ENCODE measurements at regions not wholly inside any gene's neighbourhood (a gene's known extent, or its start where the extent isn't known, plus 50 kb on each side); places are given as distances from the start of the nearest gene placed in this dataset.

DNA sequence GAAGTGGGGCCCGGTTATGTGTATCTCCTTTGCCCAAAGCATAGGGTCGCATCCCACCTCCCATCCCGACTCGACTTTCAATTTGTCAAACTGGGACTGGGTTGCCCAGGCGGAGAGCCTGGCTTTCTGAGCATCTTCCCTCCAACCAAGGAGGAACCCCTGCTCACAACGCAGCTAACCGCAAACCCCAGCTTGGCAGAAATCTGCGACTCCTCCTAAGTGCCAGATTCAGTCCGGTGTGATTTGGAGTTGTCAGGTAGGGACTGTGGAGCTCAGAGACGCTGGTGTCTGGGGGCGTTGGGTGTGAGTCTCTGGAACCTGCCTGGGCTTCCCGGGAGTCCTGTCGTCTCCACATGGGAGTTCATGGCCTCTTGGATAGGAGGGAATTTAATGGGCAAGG lies 1126.7 kb downstream of the AACS start:
- WGBS, 2 experiments (ENCODE audit: low coverage in 1 of 2, low lambda C conversion rate in 2 of 2, missing lambda C conversion rate in 2 of 2): 53 to 56% methylated on average over 13 of the region's 13 CpGs
- in situ Hi-C loops (cut with MboI): no loop called here

DNA sequence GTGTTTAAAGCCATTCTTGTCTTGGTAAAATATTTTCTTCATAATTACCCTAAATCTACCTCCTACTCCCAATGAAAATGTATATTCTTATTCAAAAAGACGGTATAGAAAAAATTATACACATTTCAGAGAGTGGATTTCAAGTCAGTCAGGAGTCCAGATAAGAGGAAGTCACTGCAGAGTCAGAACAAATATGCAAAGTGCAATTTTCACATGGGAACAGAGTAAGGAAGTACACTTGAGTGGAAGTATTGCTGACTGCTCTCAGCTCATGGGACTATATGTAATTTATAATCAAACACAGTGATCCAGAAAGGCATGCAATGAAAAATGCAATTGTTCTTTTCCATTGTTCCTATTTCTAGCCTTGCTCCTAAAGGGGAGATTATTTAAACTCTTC lies 1128.0 kb downstream of the AACS start:
- no peaks in the 10 kb centered on the region for H3K9me3 ChIP-seq (ENCODE audit: low read depth)
- no peak overlapping the region for H3K27ac ChIP-seq
- H2AFZ ChIP-seq: no peak overlapping the region
- no peaks in the 10 kb centered on the region for H3K36me3 ChIP-seq (ENCODE audit: low read depth)
- WGBS, 2 experiments (ENCODE audit: low coverage in 1 of 2, low lambda C conversion rate in 2 of 2, missing lambda C conversion rate in 2 of 2): 9 to 11% methylated on average over 1 of the region's 1 CpG
- H3F3A ChIP-seq (ENCODE audit: insufficient read depth): no peaks in the 10 kb centered on the region
- no peaks in the 10 kb centered on the region for H4K20me1 ChIP-seq (ENCODE audit: insufficient read depth)
- H3K4me2 ChIP-seq (ENCODE audit: unreplicated experiment): no peak overlapping the region
- H3K9me2 ChIP-seq (ENCODE audit: insufficient read depth): no peaks in the 10 kb centered on the region
- no peak for TF ChIP-seq EZH2phosphoT487 (IDR thresholded peaks at IDR 0.05; ENCODE audit: insufficient read depth, low read depth)
- no peak for TF ChIP-seq EZH2 (IDR thresholded peaks at IDR 0.05; ENCODE audit: insufficient read depth, poor library complexity, severe bottlenecking)
- in situ Hi-C loops (cut with MboI): no loop called here
- H3K27me3 ChIP-seq (replicated peaks; ENCODE audit: insufficient read depth): no peaks in the 10 kb centered on the region
- H3K9ac ChIP-seq: no peak overlapping the region
- H3K4me1 ChIP-seq (ENCODE audit: insufficient read depth): no peaks in the 10 kb centered on the region
- no peak overlapping the region for H3K4me3 ChIP-seq
- DNase-seq: no peak
- H3K79me2 ChIP-seq (ENCODE audit: insufficient read depth): no peaks in the 10 kb centered on the region

More for the DNA sequence above, 1126.7 kb downstream of the AACS start:
- H3K79me2 ChIP-seq (ENCODE audit: insufficient read depth): no peaks in the 10 kb centered on the region
- H3K27ac ChIP-seq: no peak overlapping the region
- no peaks in the 10 kb centered on the region for H3K27me3 ChIP-seq (replicated peaks; ENCODE audit: insufficient read depth)
- DNase-seq: no peak
- H3K4me1 ChIP-seq (ENCODE audit: insufficient read depth): no peaks in the 10 kb centered on the region
- TF ChIP-seq EZH2phosphoT487 (IDR thresholded peaks at IDR 0.05; ENCODE audit: insufficient read depth, low read depth) (no peak), EZH2 (IDR thresholded peaks at IDR 0.05; ENCODE audit: insufficient read depth, poor library complexity, severe bottlenecking) (no peak)
- H3K9me3 ChIP-seq (ENCODE audit: low read depth): no peaks in the 10 kb centered on the region
- no peak overlapping the region for H3K9ac ChIP-seq
- H3K4me2 ChIP-seq (ENCODE audit: unreplicated experiment): no peak overlapping the region
- H3K9me2 ChIP-seq (ENCODE audit: insufficient read depth): no peaks in the 10 kb centered on the region
- H3K4me3 ChIP-seq: no peak overlapping the region
- H3F3A ChIP-seq (ENCODE audit: insufficient read depth): no peaks in the 10 kb centered on the region
- H3K36me3 ChIP-seq (ENCODE audit: low read depth): no peaks in the 10 kb centered on the region
- no peak overlapping the region for H2AFZ ChIP-seq
- no peaks in the 10 kb centered on the region for H4K20me1 ChIP-seq (ENCODE audit: insufficient read depth)

GRCh38 chr12:126196263-126196662 lies 1131.0 kb downstream of the AACS start:
- Histone ChIP-seq H3K27ac (no peak overlapping the region), H3K4me1 (ENCODE audit: insufficient read depth) (no peaks in the 10 kb centered on the region), H3K4me3 (no peak overlapping the region), H4K20me1 (ENCODE audit: insufficient read depth) (no peaks in the 10 kb centered on the region), H3K79me2 (ENCODE audit: insufficient read depth) (no peaks in the 10 kb centered on the region), H3K9me2 (ENCODE audit: insufficient read depth) (no peaks in the 10 kb centered on the region), H3K36me3 (ENCODE audit: low read depth) (no peaks in the 10 kb centered on the region), H3K9me3 (ENCODE audit: low read depth) (no peaks in the 10 kb centered on the region), H3K27me3 (replicated peaks; ENCODE audit: insufficient read depth) (no peaks in the 10 kb centered on the region), H3F3A (ENCODE audit: insufficient read depth) (no peaks in the 10 kb centered on the region), H3K9ac (no peak overlapping the region), H3K4me2 (ENCODE audit: unreplicated experiment) (no peak overlapping the region), H2AFZ (no peak overlapping the region)
- no peak for DNase-seq
- in situ Hi-C loops (cut with MboI): no loop called here
- 52 to 58% methylated on average over 1 of the region's 1 CpG for WGBS, 2 experiments (ENCODE audit: low coverage in 1 of 2, low lambda C conversion rate in 2 of 2, missing lambda C conversion rate in 2 of 2)
- TF ChIP-seq EZH2phosphoT487 (IDR thresholded peaks at IDR 0.05; ENCODE audit: insufficient read depth, low read depth) (no peak), EZH2 (IDR thresholded peaks at IDR 0.05; ENCODE audit: insufficient read depth, poor library complexity, severe bottlenecking) (no peak)

- in situ Hi-C loops (cut with MboI): no loop called here
Measured at GRCh38 chr12:126198516-126198915, 1133.3 kb downstream of the AACS start.

More at GRCh38 chr12:126198516-126198915, 1133.3 kb downstream of the AACS start:
- Histone ChIP-seq H3K36me3 (ENCODE audit: low read depth) (no peaks in the 10 kb centered on the region), H3K9me3 (ENCODE audit: low read depth) (no peaks in the 10 kb centered on the region), H2AFZ (no peak overlapping the region), H3K4me3 (no peak overlapping the region), H3K27ac (no peak overlapping the region), H4K20me1 (ENCODE audit: insufficient read depth) (no peaks in the 10 kb centered on the region), H3K4me2 (ENCODE audit: unreplicated experiment) (no peak overlapping the region), H3K9me2 (ENCODE audit: insufficient read depth) (no peaks in the 10 kb centered on the region), H3K79me2 (ENCODE audit: insufficient read depth) (no peaks in the 10 kb centered on the region), H3K9ac (no peak overlapping the region), H3K27me3 (replicated peaks; ENCODE audit: insufficient read depth) (no peaks in the 10 kb centered on the region), H3F3A (ENCODE audit: insufficient read depth) (no peaks in the 10 kb centered on the region), H3K4me1 (ENCODE audit: insufficient read depth) (no peaks in the 10 kb centered on the region)
- no peak for DNase-seq
- 44 to 45% methylated on average over 1 of the region's 1 CpG for WGBS, 2 experiments (ENCODE audit: low coverage in 1 of 2, low lambda C conversion rate in 2 of 2, missing lambda C conversion rate in 2 of 2)
- TF ChIP-seq EZH2 (IDR thresholded peaks at IDR 0.05; ENCODE audit: insufficient read depth, poor library complexity, severe bottlenecking): no peak
- no peak for TF ChIP-seq EZH2phosphoT487 (IDR thresholded peaks at IDR 0.05; ENCODE audit: insufficient read depth, low read depth)

Measured in GM23248 (cell line).